GM04504 (cell line): ENCODE measurements at regions not wholly inside any gene's neighbourhood (a gene's known extent, or its start where the extent isn't known, plus 50 kb on each side); places are given as distances from the start of the nearest gene placed in this dataset.
"Not testable (repeated sequence)": the region's sequence is repeated elsewhere in the genome, so short reads cannot be mapped to it uniquely, and the experiment has no call there.

Source experiments
- DNase-seq: peaks from one replicate; pipeline ENCODE4 v3.0.0-alpha.2; 2012; ENCODE audit warnings: low read depth

DNA sequence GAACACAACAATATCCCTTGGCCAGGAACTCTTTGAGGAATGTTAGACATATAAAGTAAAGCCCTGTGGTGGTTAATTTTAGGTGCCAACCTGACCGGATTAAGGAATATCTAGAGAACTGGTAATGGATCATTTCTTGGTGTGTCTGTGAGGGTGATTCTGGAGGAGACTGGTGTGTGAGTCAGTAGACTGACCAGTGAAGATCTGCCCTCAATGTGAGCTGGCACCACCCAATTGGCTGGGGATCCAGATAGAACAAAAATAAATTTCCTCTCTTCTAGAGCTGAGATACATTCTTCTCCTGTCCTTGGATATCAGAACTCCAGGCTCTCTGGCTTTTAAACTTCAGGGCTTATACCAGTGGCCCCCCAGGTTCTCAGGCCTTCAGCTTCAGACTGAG is 56.2 kb upstream of the TNPO1 start:
- DNase-seq = no peak

DNA sequence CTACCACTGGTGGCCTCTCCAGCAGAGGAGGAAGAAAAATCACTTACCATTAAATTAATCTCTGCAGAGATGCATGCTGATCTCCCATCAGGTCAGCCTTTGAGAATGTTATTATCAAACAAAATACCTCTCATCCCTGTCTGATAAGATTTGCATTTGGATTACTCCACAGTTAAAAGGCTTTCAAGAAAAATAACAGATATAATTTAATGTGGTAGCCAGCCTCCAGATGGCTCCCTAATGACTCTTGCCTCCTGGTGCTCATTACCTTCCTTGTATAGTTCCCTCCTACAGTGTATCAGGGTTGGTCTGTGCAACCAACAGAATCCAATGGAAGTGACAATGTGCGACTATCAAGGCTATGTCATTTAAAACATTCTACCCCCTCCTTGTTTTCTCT is 63.6 kb upstream of the TNPO1 start:
- DNase-seq = no peak

- DNase-seq = no peak
Observed at GRCh38 chr5:72749362-72749997, 67.0 kb upstream of the TNPO1 start.

- no peak for DNase-seq
Observed at GRCh38 chr5:72747826-72748225, 68.6 kb upstream of the TNPO1 start.

DNA sequence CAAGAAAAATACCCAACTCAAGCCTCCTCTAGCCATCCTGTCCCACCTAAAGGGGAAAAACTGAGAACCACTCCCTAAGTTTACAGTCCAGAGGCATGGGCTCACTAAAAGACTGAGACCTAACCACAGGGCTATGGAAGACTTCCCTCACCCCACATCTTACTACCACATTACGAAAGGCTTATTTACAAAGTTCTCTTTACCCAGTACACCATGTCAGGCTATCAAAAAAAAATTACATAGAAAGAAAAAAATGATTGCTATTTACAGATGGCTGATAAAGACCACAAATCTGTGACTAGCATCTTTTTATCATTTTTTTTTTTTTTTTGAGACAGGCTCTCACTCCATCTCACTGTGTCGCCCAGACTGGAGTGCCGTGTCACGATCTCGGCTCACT is 69.7 kb upstream of the TNPO1 start:
- no peak for DNase-seq

DNA sequence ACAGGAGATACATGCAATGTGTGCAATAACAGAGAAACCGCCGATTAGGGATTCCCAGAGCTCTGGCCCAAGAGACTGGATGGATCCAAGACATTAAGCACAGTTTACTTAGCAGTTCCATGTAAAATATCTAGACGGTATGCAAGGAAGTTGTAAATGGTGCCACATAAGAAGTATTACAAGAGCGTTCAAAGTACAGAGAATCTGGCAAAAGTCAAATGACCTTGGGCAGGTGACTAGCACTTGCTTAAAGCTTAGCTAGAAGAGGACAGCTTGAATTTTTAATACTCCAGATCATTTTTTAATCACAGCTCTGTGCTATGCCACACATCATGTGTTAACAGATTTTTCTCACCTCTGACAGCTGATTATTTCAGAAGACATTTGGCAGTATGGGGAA is 72.3 kb upstream of the TNPO1 start:
- DNase-seq = no peak

DNA sequence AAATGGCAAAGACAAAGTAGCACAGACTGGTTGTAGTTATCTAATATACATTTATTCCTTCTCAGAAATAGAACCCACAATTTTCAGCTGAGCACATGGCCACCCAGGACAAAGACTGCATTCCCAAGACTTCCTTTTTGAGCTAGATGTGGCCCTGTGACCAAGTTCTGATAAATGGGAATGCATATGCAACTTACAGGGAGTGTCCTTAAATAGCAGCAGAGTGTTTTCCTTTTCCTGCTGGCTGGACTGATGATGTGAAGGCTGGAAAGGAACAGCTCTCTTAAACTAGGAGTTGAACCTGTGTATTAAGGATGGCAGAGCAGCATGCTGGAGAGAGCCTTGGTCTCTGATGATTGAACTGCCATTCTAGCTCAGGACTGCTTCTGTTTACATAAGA is 74.7 kb upstream of the TNPO1 start:
- no peak for DNase-seq

DNA sequence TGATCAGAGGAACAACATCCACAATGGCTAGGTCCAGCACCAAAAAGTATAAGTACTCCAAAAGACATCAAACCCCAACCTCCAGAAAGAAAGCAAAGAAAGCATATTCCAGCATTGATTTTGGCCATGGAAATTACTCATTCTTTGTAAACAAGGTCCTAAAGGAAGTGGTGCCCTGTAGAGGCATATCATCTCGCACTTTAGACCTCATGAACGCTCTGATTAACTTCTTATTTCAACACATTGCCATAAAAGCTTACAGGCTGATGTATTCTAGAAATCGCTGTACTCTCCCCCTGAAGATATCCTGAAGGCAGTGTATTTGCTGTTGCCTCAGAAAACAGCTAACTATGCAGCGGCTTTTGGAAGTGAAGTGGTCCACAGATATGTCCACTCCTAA is 82.7 kb upstream of the TNPO1 start:
- no peak for DNase-seq

DNA sequence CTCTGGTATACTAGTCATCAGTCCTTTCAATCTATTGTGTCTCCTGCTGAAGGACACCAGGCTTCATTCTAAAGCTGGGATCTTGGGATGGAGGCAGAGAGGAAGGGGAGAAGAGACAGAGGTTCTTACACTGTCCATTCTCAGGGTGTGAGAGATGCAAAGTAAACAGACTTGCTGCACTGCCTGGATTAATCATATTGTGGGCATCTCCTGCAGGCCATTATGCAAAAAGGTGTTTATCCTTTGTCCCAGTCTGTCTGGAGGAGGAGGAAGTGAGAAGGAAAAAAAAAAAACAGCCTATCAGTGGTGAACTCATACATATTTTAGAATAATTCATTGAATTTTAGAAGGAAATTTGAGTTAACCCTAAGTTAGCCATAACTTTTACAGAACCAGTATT is 92.9 kb upstream of the TNPO1 start:
- DNase-seq = no peak

DNA sequence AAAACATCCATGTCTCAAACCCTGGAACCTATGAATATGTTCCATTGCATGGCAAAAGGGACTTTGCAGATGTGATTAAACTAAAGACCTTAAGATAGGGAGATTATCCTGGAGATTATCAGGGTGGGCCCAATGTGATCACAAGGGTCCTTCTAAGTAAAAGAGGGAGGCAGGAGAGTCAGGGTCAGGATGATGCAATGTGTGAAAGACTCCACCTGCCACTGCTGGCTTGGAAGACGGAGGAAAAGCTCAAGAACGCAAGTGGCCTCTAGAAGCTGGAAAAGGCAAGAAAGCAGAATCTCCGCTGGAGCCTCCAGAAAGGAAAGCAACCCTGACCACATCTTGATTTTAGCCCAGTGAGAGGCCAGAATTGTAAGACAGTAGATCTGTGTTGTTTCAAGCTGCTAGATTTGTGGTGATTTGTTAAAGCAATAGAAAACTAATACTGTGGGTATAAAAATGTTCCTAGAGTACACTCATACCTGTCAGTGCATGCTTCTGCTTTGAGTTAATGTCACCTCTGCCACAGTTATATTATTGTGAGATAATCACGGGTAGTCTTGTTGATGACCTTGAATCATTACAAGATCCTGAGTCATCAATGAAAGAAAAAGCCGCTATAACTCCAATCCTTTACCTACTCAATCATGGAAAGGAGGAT is 93.5 kb upstream of the TNPO1 start:
- no peak for DNase-seq

GRCh38 chr5:72721844-72722243 is 94.6 kb upstream of the TNPO1 start:
- DNase-seq = no peak

DNA sequence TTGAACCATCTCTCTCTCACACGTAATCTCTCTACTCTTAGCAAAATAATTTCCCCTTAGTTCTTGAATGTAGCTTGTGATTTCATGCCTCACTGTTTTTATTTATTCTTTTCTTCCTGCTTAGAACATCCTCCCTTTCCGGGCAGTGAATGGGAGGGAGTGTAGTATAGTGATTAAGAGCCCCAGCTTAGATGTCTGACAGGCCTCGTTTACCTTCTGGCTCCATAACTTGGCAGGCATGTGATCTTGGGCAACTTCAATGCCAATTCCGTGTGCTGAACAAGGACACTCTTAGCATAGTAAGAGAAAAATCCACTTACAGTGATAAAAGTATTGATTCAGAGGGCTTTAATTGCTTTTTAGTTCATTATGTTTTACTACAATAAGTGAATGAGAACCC is 96.3 kb upstream of the TNPO1 start:
- DNase-seq = no peak

GRCh38 chr5:72711351-72711750 is 105.1 kb upstream of the TNPO1 start:
- no peak for DNase-seq

DNA sequence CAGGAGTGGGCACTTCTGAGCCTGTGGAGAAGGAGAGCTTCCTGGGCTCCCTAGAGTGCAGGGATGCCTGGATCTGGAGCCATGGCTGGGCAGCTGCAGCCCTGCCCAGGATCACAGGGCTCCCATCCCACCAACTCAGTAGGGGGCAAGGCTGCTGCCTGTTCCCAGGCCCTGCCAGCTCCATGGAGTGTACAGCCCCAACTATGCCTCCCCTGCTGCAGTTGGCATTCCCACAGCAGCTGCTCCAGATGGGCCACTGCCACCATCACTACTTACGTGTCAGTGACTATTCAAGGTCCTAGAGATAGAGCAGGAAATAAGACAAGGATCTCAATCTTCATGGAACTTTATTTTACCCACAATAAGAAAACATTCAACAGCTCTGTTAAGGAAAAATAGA is 107.1 kb upstream of the TNPO1 start:
- DNase-seq = no peak

GRCh38 chr5:72705178-72705577 is 111.3 kb upstream of the TNPO1 start:
- DNase-seq = no peak

GRCh38 chr5:72703876-72704275 is 112.6 kb upstream of the TNPO1 start:
- no peak for DNase-seq

DNA sequence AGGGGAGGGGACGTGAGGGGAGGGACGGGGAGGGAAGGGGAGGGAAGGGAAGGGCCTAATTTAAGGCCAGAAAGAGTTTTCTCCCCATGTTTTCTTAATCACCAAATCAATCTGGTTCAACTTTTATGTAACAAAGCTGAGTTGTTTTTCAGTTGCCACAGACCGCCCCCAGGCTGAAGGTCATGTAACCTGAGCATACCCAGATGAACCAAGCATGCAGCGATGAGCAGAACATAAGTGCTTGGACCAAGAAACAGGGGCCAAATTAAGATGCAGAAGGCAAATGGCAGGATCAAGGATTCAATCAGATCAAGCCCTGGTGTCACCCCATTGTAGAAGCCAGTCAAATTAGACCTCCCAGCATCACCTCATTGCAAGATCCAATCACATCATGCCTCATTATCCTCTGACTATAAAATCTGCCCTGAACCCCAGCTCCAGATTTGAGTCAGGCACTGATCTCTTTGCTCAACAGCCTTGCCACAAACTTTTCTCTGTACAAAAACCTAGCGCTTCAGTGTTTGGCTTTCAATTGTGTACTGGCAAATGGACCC is 113.5 kb upstream of the TNPO1 start:
- no peak for DNase-seq

DNA sequence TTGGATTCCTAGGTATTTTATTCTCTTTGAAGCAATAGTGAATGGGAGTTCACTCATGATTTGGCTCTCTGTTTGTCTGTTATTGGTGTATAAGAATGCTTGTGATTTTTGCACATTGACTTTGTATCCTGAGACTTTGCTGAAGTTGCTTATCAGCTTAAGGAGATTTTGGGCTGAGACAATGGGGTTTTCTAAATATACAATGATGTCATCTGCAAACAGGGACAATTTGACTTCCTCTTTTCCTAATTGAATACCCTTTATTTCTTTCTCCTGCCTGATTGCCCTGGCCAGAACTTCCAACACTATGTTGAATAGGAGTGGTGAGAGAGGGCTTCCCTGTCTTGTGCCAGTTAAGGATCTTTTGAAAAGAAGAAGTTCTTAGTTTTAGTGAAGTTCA is 114.4 kb upstream of the TNPO1 start:
- DNase-seq = not testable (repeated sequence)

DNA sequence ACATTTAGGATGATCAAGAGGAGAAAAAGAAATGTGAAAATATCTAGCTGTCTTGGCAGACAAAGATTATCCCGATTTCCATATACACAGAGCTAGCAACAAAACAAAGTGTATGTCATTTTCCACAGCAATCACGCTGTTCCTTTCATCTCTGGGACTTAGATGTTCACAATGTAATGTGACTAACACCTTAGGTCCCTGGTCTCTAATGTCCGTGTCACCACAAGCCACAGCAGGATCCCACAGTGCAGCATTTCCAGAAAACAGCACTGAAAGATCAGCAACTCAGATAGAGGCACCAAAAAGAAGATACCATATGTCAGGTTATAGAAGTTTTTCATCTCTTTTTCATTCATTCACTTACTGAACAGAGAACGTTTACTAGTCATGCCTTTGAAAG is 118.0 kb upstream of the TNPO1 start:
- no peak for DNase-seq

GRCh38 chr5:72697622-72698021 is 118.8 kb upstream of the TNPO1 start:
- DNase-seq = no peak

GRCh38 chr5:72695659-72696058 is 120.8 kb upstream of the TNPO1 start:
- DNase-seq = no peak

DNA sequence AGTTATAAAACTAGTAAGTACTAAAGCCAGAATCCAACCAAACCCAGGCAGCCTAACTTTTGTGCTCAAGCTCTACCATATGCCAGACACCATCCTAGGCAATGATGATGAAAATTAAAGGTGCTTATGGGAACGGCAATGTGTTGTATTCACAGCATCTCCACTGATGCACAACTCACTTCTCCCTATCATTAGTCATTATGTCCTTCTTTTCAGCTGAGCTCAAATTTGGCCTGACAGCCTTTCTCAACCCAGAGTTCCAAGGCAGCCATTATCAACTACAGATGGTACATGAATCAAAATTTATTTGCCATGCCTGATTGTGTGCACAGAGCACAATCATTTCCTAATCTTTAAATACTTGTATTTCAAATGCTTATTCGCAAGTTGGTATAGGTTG is 121.6 kb upstream of the TNPO1 start:
- DNase-seq = no peak

- no peak for DNase-seq
Observed at GRCh38 chr5:72693546-72694205, 122.8 kb upstream of the TNPO1 start.
